ENCODE measurements at regions not wholly inside any gene's neighbourhood (a gene's known extent, or its start where the extent isn't known, plus 50 kb on each side); places are given as distances from the start of the nearest gene placed in this dataset.
A peak's percentile ranks its signal among the peaks of the same experiment; 100 is the strongest.

DNA sequence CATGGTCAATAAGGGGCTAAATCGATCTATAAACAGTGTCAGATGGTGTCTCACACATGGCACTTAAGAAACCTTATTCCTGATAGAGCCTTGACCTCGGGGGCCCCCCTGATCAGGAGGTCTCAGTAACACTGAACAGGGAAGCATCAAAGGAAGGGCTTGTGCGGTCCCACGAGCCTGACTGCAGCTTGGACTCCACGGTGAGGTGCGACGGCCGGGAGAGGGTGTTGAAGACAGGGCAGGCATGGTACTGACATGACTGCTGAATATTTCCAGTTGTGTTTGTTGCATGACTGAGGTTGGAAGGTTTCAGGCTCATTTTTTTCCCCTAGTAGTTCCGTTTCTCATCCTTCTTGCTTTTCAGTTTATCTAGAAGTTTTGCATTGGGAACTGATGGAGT, 107.1 kb upstream of the JAG1 start:
- no peak overlapping the region for H3K27ac ChIP-seq
- in situ Hi-C loops (cut with MboI; ENCODE audit: low pct_unique_long_range_greater_than_20kb in 2 of 9, low sequenced_read_pairs in 9 of 9, unreplicated experiment in 9 of 9) = no loop called here
- WGBS, 10 experiments = 33 to 100% (median 76%) methylated on average over 1 to 9 of the region's 9 CpGs; no CpG with 5 or more reads in 1 of the 10 experiments
- peaks cover 6 to 12% of the 10 kb centered on the region in 2 donors for H3K4me1 ChIP-seq (replicated peaks in 1 of 2)
- ATAC-seq (replicated peaks in 6 of 8) = no peak
- H3K4me3 ChIP-seq = no peak overlapping the region

DNA sequence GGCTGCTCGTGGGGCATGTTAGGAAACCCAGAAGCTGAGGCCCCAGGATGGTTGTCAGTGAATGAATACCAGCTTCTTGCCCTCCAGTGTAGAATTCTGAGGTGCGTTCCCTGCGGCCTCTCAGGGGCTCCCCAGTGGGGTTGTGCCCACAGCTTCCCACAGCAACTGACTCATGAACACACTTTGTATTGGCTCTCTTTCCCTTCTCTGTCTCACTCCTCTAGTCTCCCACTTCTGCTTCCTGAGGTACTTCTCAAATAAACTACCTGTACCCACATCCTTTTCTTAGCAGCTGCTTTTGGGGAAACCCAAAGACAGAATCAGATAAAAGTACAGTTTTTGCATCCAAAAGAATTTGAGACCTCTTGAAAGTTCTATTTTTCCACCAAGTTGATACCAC, 107.7 kb upstream of the JAG1 start:
- H3K4me3 ChIP-seq = no peak overlapping the region
- ATAC-seq (replicated peaks in 6 of 8) = no peak
- in situ Hi-C loops (cut with MboI; ENCODE audit: low pct_unique_long_range_greater_than_20kb in 2 of 9, low sequenced_read_pairs in 9 of 9, unreplicated experiment in 9 of 9) = no loop called here
- WGBS, 10 experiments = 40 to 100% (median 68%) methylated on average over 1 to 2 of the region's 3 CpGs; no CpG with 5 or more reads in 6 of the 10 experiments
- H3K4me1 ChIP-seq (replicated peaks in 1 of 2) = peaks cover 6 to 12% of the 10 kb centered on the region in 2 donors
- H3K27ac ChIP-seq = no peak overlapping the region

DNA sequence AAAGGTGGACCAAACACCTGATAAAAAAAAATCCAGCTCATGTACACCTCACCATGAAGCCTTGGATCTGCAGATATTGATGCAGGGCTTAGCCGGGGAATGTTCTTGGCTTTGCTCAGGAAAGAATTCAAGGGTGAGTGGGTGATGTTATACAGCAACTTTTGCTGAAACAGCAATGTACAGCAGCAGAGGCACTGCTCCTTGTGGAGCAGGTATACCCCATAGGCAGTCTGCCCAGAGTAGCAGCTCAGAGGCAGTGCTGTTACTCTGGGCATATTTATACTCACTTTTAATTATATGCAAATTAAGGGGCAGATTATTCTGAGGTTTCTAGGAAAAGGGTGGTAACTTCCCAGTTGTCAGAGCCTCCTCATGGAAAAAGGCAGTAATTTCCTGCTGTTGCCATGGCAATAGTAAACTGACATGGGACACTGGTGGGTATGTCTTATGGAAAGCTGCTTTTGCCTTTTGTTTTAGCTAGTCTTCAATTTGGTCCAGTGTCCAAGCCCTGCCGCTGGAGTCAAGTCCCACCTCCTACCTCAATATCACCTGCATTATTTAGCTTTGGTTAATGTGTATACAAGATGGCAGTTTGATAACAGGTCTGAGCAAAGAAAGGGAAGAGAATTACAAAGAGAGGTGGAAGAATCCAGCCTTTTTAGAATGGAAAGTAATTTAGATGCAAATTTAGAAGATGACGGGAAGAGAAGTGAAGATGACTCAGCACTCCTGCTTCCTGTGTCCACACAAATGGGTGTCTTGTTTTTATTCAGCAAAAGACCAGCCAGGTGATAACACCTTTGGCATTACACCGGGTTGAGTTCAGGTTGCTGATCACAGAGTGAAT, 110.1 kb upstream of the JAG1 start:
- WGBS, 10 experiments = 50 to 89% (median 74%) methylated on average over 2 to 4 of the region's 4 CpGs; no CpG with 5 or more reads in 1 of the 10 experiments
- in situ Hi-C loops (cut with MboI; ENCODE audit: low pct_unique_long_range_greater_than_20kb in 2 of 9, low sequenced_read_pairs in 9 of 9, unreplicated experiment in 9 of 9) = no loop called here
- H3K4me1 ChIP-seq (replicated peaks in 1 of 2) = peaks cover 6 to 12% of the 10 kb centered on the region in 2 donors
- H3K27ac ChIP-seq = no peak overlapping the region
- ATAC-seq (replicated peaks in 6 of 8) = peak; percentile 57 to 92 (median 72)
- H3K4me3 ChIP-seq = no peak overlapping the region

- Histone ChIP-seq H3K4me3 (no peak overlapping the region), H3K4me1 (replicated peaks in 1 of 2) (peaks cover 6 to 12% of the 10 kb centered on the region in 2 donors), H3K27ac (no peak overlapping the region)
- no peak for ATAC-seq (replicated peaks in 6 of 8)
- in situ Hi-C loops (cut with MboI; ENCODE audit: low pct_unique_long_range_greater_than_20kb in 2 of 9, low sequenced_read_pairs in 9 of 9, unreplicated experiment in 9 of 9) = no loop called here
- WGBS, 10 experiments = 66 to 100% (median 94%) methylated on average over 1 to 6 of the region's 6 CpGs
Measured at GRCh38 chr20:10784554-10785183, 110.9 kb upstream of the JAG1 start.

- no peak overlapping the region for H3K4me3 ChIP-seq
- in situ Hi-C loops (cut with MboI; ENCODE audit: low pct_unique_long_range_greater_than_20kb in 2 of 9, low sequenced_read_pairs in 9 of 9, unreplicated experiment in 9 of 9) = no loop called here
- ATAC-seq (replicated peaks in 6 of 8) = no peak
- H3K27ac ChIP-seq = no peak overlapping the region
- H3K4me1 ChIP-seq (replicated peaks in 1 of 2) = peaks cover 6 to 12% of the 10 kb centered on the region in 2 donors
- 0 to 82% (median 79%) methylated on average over 1 of the region's 1 CpG; no CpG with 5 or more reads in 2 of the 10 experiments for WGBS, 10 experiments
Measured at GRCh38 chr20:10786678-10787077, 112.9 kb upstream of the JAG1 start.

- no peak overlapping the region for H3K27ac ChIP-seq
- WGBS, 10 experiments = 0 to 100% (median 80%) methylated on average over 1 of the region's 2 CpGs; no CpG with 5 or more reads in 4 of the 10 experiments
- ATAC-seq (replicated peaks in 6 of 8) = no peak
- in situ Hi-C loops (cut with MboI; ENCODE audit: low pct_unique_long_range_greater_than_20kb in 2 of 9, low sequenced_read_pairs in 9 of 9, unreplicated experiment in 9 of 9) = no loop called here
- no peak overlapping the region for H3K4me3 ChIP-seq
- peaks cover 9 to 12% of the 10 kb centered on the region in 2 donors for H3K4me1 ChIP-seq (replicated peaks in 1 of 2)
Measured at GRCh38 chr20:10788055-10788454, 114.3 kb upstream of the JAG1 start.

GRCh38 chr20:10788877-10789276, 115.1 kb upstream of the JAG1 start:
- ATAC-seq (replicated peaks in 6 of 8) = no peak
- in situ Hi-C loops (cut with MboI; ENCODE audit: low pct_unique_long_range_greater_than_20kb in 2 of 9, low sequenced_read_pairs in 9 of 9, unreplicated experiment in 9 of 9) = no loop called here
- H3K27ac ChIP-seq = no peak overlapping the region
- no peak overlapping the region for H3K4me3 ChIP-seq
- peaks cover 11 to 12% of the 10 kb centered on the region in 2 donors for H3K4me1 ChIP-seq (replicated peaks in 1 of 2)
- WGBS, 10 experiments = 45 to 100% (median 100%) methylated on average over 1 to 4 of the region's 4 CpGs; no CpG with 5 or more reads in 3 of the 10 experiments

DNA sequence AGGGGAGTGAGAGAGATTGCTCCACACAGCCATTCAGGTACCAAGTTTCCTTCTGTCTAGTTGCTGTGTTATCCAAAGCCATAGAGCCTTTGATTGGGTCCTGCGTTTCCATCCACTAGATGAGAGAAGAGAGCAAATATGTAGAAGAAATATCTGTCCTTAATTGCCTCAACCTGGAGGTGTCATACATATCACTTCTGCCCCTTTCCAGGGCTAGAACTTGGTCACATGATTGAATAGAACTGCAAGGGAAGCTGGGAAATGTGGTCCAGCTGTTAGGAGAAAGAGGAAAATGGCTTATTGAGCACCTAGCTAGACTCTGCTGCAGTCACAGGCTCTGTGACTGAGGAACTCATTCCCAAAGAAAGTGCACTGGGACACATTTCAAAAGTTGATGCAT, 115.6 kb upstream of the JAG1 start:
- 86 to 100% (median 100%) methylated on average over 1 of the region's 1 CpG; no CpG with 5 or more reads in 6 of the 10 experiments for WGBS, 10 experiments
- peak in 1 of 8 experiments; percentile 31 for ATAC-seq (replicated peaks in 6 of 8)

GRCh38 chr20:10790013-10790412, 116.2 kb upstream of the JAG1 start:
- WGBS, 10 experiments = 35 to 100% (median 81%) methylated on average over 1 to 6 of the region's 8 CpGs; no CpG with 5 or more reads in 2 of the 10 experiments
- Histone ChIP-seq H3K27ac (no peak overlapping the region), H3K4me3 (no peak overlapping the region), H3K4me1 (replicated peaks in 1 of 2) (peaks cover 5 to 18% of the 10 kb centered on the region in 2 donors)
- in situ Hi-C loops (cut with MboI; ENCODE audit: low pct_unique_long_range_greater_than_20kb in 2 of 9, low sequenced_read_pairs in 9 of 9, unreplicated experiment in 9 of 9) = no loop called here
- ATAC-seq (replicated peaks in 6 of 8) = peak in 1 of 8 experiments; percentile 92

More for the DNA sequence above, 115.6 kb upstream of the JAG1 start:
- Histone ChIP-seq H3K27ac (no peak overlapping the region), H3K4me3 (no peak overlapping the region), H3K4me1 (replicated peaks in 1 of 2) (peaks cover 6 to 13% of the 10 kb centered on the region in 2 donors)
- in situ Hi-C loops (cut with MboI; ENCODE audit: low pct_unique_long_range_greater_than_20kb in 2 of 9, low sequenced_read_pairs in 9 of 9, unreplicated experiment in 9 of 9) = no loop called here

- Histone ChIP-seq H3K4me3 (no peak overlapping the region), H3K27ac (no peak overlapping the region), H3K4me1 (replicated peaks in 1 of 2) (peaks cover 5 to 18% of the 10 kb centered on the region in 2 donors)
- in situ Hi-C loops (cut with MboI; ENCODE audit: low pct_unique_long_range_greater_than_20kb in 2 of 9, low sequenced_read_pairs in 9 of 9, unreplicated experiment in 9 of 9) = no loop called here
- WGBS, 10 experiments = 50 to 100% (median 94%) methylated on average over 1 to 3 of the region's 3 CpGs; no CpG with 5 or more reads in 2 of the 10 experiments
- ATAC-seq (replicated peaks in 6 of 8) = peak in 3 of 8 experiments; percentile 5 to 96 (median 69)
Measured at GRCh38 chr20:10792291-10792690, 118.5 kb upstream of the JAG1 start.

- peaks cover 5 to 18% of the 10 kb centered on the region in 2 donors for H3K4me1 ChIP-seq (replicated peaks in 1 of 2)
- 0 to 95% (median 18%) methylated on average over 1 to 14 of the region's 16 CpGs; no CpG with 5 or more reads in 1 of the 10 experiments for WGBS, 10 experiments
- in situ Hi-C loops (cut with MboI; ENCODE audit: low pct_unique_long_range_greater_than_20kb in 2 of 9, low sequenced_read_pairs in 9 of 9, unreplicated experiment in 9 of 9) = no loop called here
- peak in 5 of 8 experiments; percentile 72 to 95 (median 89) for ATAC-seq (replicated peaks in 6 of 8)
- H3K4me3 ChIP-seq = no peak overlapping the region
- no peak overlapping the region for H3K27ac ChIP-seq
Measured at GRCh38 chr20:10793766-10794165, 120.0 kb upstream of the JAG1 start.

GRCh38 chr20:10794765-10795164, 121.0 kb upstream of the JAG1 start:
- H3K4me1 ChIP-seq (replicated peaks in 1 of 2) = peaks cover 5 to 24% of the 10 kb centered on the region in 2 donors
- H3K27ac ChIP-seq = no peak overlapping the region
- ATAC-seq (replicated peaks in 6 of 8) = no peak
- WGBS, 10 experiments = 20 to 80% methylated on average over 1 of the region's 3 CpGs; no CpG with 5 or more reads in 8 of the 10 experiments
- H3K4me3 ChIP-seq = no peak overlapping the region
- in situ Hi-C loops (cut with MboI; ENCODE audit: low pct_unique_long_range_greater_than_20kb in 2 of 9, low sequenced_read_pairs in 9 of 9, unreplicated experiment in 9 of 9) = no loop called here

Measured in motor neuron (in vitro differentiated cells).